ENCODE measurements at regions not wholly inside any gene's neighbourhood (a gene's known extent, or its start where the extent isn't known, plus 50 kb on each side); places are given as distances from the start of the nearest gene placed in this dataset.

DNA sequence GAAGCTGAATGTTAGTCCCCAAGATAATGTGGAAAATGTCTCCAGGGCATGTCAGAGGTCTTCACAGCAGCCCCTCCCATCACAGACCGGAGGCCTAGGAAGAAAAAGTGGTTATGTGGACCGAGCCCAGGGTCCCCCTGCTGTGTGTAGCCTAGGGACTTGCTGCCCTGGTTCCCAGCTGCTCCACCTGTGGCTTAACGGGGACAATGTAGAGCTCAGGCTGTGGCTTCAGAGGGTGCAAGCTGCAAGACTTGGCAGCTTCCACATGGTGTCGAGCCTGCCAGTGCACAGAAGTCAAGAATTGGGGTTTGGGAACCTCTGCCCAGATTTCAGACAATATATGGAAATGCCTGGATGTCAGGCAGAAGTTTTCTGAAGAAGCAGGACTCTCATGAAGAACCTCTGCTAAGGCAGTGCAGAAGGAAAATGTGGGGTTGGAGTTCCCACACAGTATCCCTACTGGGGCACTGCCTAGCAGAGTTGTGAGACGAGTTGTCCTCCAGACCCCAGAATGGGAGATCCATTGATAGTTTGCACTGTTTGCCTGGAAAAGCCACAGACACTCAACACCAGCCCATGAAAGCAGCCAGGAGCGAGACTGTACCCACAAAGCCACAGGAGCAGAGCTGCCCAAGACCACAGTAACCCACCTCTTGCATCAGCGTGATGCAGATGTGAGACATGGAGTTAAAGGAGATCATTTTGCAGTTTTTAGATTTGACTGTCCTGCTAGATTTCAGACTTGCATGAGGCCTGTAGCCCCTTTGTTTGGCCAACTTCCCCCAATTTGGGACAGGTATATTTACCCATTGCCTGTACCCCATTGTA is 204.9 kb downstream of the MRPL39 start:
- Histone ChIP-seq H3K27ac (no peak overlapping the region), H3K27me3 (no peaks in the 10 kb centered on the region), H3K4me3 (no peak overlapping the region), H3K36me3 (no peaks in the 10 kb centered on the region), H3K9me3 (no peaks in the 10 kb centered on the region), H3K4me1 (no peaks in the 10 kb centered on the region)
- intact Hi-C loops (cut with DNase I) = no loop called here
- FAIRE-seq (no peak), ATAC-seq (no peak), DNase-seq (peak in 1 of 6 donors; percentile 13)
- WGBS, 2 donors = 61 to 68% methylated on average over 7 of the region's 7 CpGs
- TF ChIP-seq, protein P1, sequence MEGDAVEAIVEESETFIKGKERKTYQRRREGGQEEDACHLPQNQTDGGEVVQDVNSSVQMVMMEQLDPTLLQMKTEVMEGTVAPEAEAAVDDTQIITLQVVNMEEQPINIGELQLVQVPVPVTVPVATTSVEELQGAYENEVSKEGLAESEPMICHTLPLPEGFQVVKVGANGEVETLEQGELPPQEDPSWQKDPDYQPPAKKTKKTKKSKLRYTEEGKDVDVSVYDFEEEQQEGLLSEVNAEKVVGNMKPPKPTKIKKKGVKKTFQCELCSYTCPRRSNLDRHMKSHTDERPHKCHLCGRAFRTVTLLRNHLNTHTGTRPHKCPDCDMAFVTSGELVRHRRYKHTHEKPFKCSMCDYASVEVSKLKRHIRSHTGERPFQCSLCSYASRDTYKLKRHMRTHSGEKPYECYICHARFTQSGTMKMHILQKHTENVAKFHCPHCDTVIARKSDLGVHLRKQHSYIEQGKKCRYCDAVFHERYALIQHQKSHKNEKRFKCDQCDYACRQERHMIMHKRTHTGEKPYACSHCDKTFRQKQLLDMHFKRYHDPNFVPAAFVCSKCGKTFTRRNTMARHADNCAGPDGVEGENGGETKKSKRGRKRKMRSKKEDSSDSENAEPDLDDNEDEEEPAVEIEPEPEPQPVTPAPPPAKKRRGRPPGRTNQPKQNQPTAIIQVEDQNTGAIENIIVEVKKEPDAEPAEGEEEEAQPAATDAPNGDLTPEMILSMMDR (IDR thresholded peaks at IDR 0.05) = no peak

GRCh38 chr21:25400427-25400826 is 206.9 kb downstream of the MRPL39 start:
- FAIRE-seq (no peak), DNase-seq (no peak), ATAC-seq (no peak)
- intact Hi-C loops (cut with DNase I) = no loop called here
- WGBS, 2 donors = 93 to 100% methylated on average over 1 of the region's 1 CpG
- H3K27me3 ChIP-seq = no peaks in the 10 kb centered on the region
- H3K4me3 ChIP-seq = no peak overlapping the region
- no peaks in the 10 kb centered on the region for H3K36me3 ChIP-seq
- no peaks in the 10 kb centered on the region for H3K9me3 ChIP-seq
- H3K27ac ChIP-seq = no peak overlapping the region
- TF ChIP-seq, protein P1 (IDR thresholded peaks at IDR 0.05) = no peak
- H3K4me1 ChIP-seq = no peaks in the 10 kb centered on the region

- no peaks in the 10 kb centered on the region for H3K27me3 ChIP-seq
- no peaks in the 10 kb centered on the region for H3K4me1 ChIP-seq
- no peaks in the 10 kb centered on the region for H3K9me3 ChIP-seq
- ATAC-seq (no peak), DNase-seq (no peak), FAIRE-seq (no peak)
- no peak overlapping the region for H3K4me3 ChIP-seq
- intact Hi-C loops (cut with DNase I) = no loop called here
- 76 to 84% methylated on average over 3 of the region's 3 CpGs for WGBS, 2 donors
- no peak overlapping the region for H3K27ac ChIP-seq
- no peaks in the 10 kb centered on the region for H3K36me3 ChIP-seq
- TF ChIP-seq, protein P1 (IDR thresholded peaks at IDR 0.05) = no peak
Observed at GRCh38 chr21:25398630-25399029, 208.7 kb downstream of the MRPL39 start.

DNA sequence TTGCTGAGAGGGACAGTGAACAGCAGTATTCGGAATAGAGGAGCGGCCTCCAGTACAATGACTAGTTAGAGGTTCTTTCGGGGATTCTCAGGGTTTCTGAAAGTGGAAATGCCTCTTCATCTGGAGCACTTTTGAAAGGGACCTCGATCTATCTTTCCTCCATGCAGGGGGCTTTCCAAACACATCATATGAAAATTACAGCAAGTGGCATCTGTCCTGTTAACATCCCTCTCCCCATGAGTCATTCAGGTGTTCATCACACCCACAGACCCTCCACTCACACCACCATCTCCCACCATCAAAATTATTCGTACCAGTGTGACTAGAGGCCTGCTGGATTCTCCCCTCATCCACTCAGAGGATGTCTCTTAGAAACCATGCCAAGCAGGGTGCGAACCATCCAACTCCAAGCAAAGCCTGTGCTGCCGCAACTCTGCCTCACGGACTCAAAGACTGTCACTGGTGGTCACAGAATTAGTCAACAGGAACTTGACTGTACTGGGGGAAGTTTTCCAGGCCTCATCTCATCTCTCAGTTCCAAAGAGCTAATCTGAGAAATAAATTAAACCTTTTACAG is 211.1 kb downstream of the MRPL39 start:
- no peak overlapping the region for H3K27ac ChIP-seq
- no peaks in the 10 kb centered on the region for H3K4me1 ChIP-seq
- H3K27me3 ChIP-seq = no peaks in the 10 kb centered on the region
- 83 to 88% methylated on average over 8 of the region's 8 CpGs for WGBS, 2 donors
- TF ChIP-seq, protein P1 (IDR thresholded peaks at IDR 0.05) = no peak
- H3K36me3 ChIP-seq = no peaks in the 10 kb centered on the region
- H3K4me3 ChIP-seq = no peak overlapping the region
- intact Hi-C loops (cut with DNase I) = no loop called here
- DNase-seq (no peak), FAIRE-seq (no peak), ATAC-seq (no peak)
- H3K9me3 ChIP-seq = no peaks in the 10 kb centered on the region

GRCh38 chr21:25391777-25392176 is 215.5 kb downstream of the MRPL39 start:
- no peaks in the 10 kb centered on the region for H3K27me3 ChIP-seq
- no peak for ATAC-seq
- intact Hi-C loops (cut with DNase I) = no loop called here
- H3K27ac ChIP-seq = no peak overlapping the region
- DNase-seq = no peak
- H3K36me3 ChIP-seq = no peaks in the 10 kb centered on the region
- no peak overlapping the region for H3K4me3 ChIP-seq
- WGBS, 2 donors = 72 to 81% methylated on average over 3 of the region's 3 CpGs
- TF ChIP-seq, protein P1 (IDR thresholded peaks at IDR 0.05) = no peak
- no peaks in the 10 kb centered on the region for H3K9me3 ChIP-seq
- H3K4me1 ChIP-seq = no peaks in the 10 kb centered on the region
- no peak for FAIRE-seq

All from pancreas (tissue), 10 donors.